ENCODE measurements at regions not wholly inside any gene's neighbourhood (a gene's known extent, or its start where the extent isn't known, plus 50 kb on each side); places are given as distances from the start of the nearest gene placed in this dataset.

DNA sequence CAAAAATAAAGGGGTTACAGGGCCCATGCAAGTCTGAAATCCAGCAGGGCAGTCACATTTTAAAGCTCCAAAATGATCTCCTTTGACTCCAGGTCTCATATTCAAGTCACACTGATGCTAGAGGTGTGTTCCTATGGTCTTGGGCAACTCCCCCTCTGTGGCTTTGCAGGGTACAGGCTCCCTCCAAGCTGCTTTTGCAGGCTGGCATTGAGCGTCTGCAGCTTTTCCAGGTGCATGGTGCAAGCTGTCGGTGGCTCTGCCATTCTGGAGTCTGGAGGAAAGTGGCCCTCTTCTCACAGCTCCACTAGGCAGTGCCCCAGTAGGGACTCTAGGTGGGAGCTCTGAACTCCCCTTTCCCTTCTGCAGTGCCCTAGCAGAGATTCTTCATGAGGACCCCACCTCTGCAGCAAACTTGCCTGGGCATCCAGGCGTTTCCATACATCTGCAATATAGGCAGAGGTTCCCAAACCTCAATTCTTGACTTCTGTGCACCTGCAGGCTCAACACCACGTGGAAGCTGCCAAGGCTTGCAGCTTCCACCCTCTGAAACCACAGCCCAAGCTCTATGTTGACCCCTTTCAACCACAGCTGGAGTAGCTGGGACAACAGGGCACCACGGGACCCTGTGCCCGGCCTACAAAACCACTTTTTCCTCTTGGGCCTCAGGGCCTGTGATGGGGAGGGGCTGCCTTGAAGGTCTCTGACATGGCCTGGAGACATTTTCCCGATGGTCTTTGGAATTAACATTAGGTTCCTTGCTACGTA is 80.1 kb upstream of the PLSCR5 start:
- no peak overlapping the region for H4K91ac ChIP-seq (ENCODE audit: low read length)
- WGBS, result 86% methylated on average over 8 of the region's 8 CpGs

DNA sequence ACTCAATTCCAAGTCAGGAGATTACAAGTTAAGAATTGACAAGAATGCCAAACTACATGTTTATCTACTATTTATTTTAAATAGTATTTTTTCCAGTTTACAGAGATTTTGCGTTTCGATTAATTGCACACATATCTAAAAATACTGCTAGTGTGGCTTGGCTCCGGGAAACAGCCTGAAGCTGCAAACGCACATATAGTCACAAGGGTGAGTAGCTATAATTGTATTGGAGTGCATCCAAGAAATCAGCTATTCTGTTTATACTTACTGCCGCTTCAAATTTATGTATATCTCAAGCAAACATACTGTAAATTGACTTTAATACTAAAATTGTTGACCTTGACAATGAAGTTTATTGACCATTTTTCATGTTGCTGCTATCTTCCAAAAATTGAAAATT is 77.0 kb upstream of the PLSCR5 start:
- Histone ChIP-seq H3K27ac (ENCODE audit: low read length, poor library complexity, severe bottlenecking) (no peak overlapping the region), H2AK5ac (ENCODE audit: low read length, severe bottlenecking) (no peak overlapping the region), H3K4me1 (ENCODE audit: control insufficient read depth, insufficient read depth, low read depth, low read length) (no peaks in the 10 kb centered on the region), H2BK120ac (ENCODE audit: low read depth, low read length) (no peak overlapping the region), H2BK5ac (ENCODE audit: low read depth, low read length, poor library complexity, severe bottlenecking) (no peak overlapping the region), H3K79me1 (replicated peaks; ENCODE audit: low read length, poor library complexity, severe bottlenecking) (no peaks in the 10 kb centered on the region), H3K23ac (ENCODE audit: low read length in 2 of 2) (no peak overlapping the region), H3K27me3 (ENCODE audit: control insufficient read depth in 1 of 2, insufficient read depth in 1 of 2, low read length in 2 of 2) (no peaks in the 10 kb centered on the region), H3K4me2 (ENCODE audit: low read length, poor library complexity, severe bottlenecking) (no peak overlapping the region), H3K9me3 (ENCODE audit: control insufficient read depth, low read length) (no peaks in the 10 kb centered on the region), H3K4ac (ENCODE audit: low read depth in 1 of 2, low read length in 2 of 2) (no peak overlapping the region), H3K4me3 (ENCODE audit: insufficient read depth in 1 of 2, low read depth in 1 of 2, low read length in 2 of 2) (no peak overlapping the region), H3K14ac (ENCODE audit: low read length in 2 of 2) (no peak overlapping the region), H2BK12ac (ENCODE audit: low read length in 2 of 2) (no peak overlapping the region), H3K36me3 (ENCODE audit: control insufficient read depth in 1 of 2, insufficient read depth in 2 of 2, low read depth in 1 of 2, low read length in 2 of 2) (no peaks in the 10 kb centered on the region), H4K8ac (ENCODE audit: low read length) (no peak overlapping the region), H2BK15ac (ENCODE audit: low read depth, poor library complexity, severe bottlenecking) (no peak overlapping the region), H3K18ac (ENCODE audit: low read depth in 1 of 2, low read length in 2 of 2) (no peak overlapping the region), H3K9ac (ENCODE audit: low read length) (no peak overlapping the region), H2AFZ (ENCODE audit: low read depth, low read length) (no peak overlapping the region), H4K91ac (ENCODE audit: low read length) (no peak overlapping the region)
- no peak for DNase-seq
- WGBS, result 96% methylated on average over 4 of the region's 5 CpGs

More for the DNA sequence above, 80.1 kb upstream of the PLSCR5 start:
- H3K27me3 ChIP-seq (ENCODE audit: control insufficient read depth in 1 of 2, insufficient read depth in 1 of 2, low read length in 2 of 2), result no peaks in the 10 kb centered on the region
- no peak overlapping the region for H2AFZ ChIP-seq (ENCODE audit: low read depth, low read length)
- no peaks in the 10 kb centered on the region for H3K4me1 ChIP-seq (ENCODE audit: control insufficient read depth, insufficient read depth, low read depth, low read length)
- H3K9me3 ChIP-seq (ENCODE audit: control insufficient read depth, low read length), result no peaks in the 10 kb centered on the region
- H2BK5ac ChIP-seq (ENCODE audit: low read depth, low read length, poor library complexity, severe bottlenecking), result no peak overlapping the region
- no peak overlapping the region for H3K14ac ChIP-seq (ENCODE audit: low read length in 2 of 2)
- no peak overlapping the region for H2BK12ac ChIP-seq (ENCODE audit: low read length in 2 of 2)
- H3K18ac ChIP-seq (ENCODE audit: low read depth in 1 of 2, low read length in 2 of 2), result no peak overlapping the region
- no peak overlapping the region for H3K9ac ChIP-seq (ENCODE audit: low read length)
- no peak overlapping the region for H2BK15ac ChIP-seq (ENCODE audit: low read depth, poor library complexity, severe bottlenecking)
- H3K79me1 ChIP-seq (replicated peaks; ENCODE audit: low read length, poor library complexity, severe bottlenecking), result no peaks in the 10 kb centered on the region
- H3K4ac ChIP-seq (ENCODE audit: low read depth in 1 of 2, low read length in 2 of 2), result no peak overlapping the region
- no peak overlapping the region for H3K4me2 ChIP-seq (ENCODE audit: low read length, poor library complexity, severe bottlenecking)
- H3K23ac ChIP-seq (ENCODE audit: low read length in 2 of 2), result no peak overlapping the region
- no peak overlapping the region for H3K27ac ChIP-seq (ENCODE audit: low read length, poor library complexity, severe bottlenecking)
- H2BK120ac ChIP-seq (ENCODE audit: low read depth, low read length), result no peak overlapping the region
- no peaks in the 10 kb centered on the region for H3K36me3 ChIP-seq (ENCODE audit: control insufficient read depth in 1 of 2, insufficient read depth in 2 of 2, low read depth in 1 of 2, low read length in 2 of 2)
- no peak overlapping the region for H3K4me3 ChIP-seq (ENCODE audit: insufficient read depth in 1 of 2, low read depth in 1 of 2, low read length in 2 of 2)
- no peak for DNase-seq
- no peak overlapping the region for H2AK5ac ChIP-seq (ENCODE audit: low read length, severe bottlenecking)
- H4K8ac ChIP-seq (ENCODE audit: low read length), result no peak overlapping the region

DNA sequence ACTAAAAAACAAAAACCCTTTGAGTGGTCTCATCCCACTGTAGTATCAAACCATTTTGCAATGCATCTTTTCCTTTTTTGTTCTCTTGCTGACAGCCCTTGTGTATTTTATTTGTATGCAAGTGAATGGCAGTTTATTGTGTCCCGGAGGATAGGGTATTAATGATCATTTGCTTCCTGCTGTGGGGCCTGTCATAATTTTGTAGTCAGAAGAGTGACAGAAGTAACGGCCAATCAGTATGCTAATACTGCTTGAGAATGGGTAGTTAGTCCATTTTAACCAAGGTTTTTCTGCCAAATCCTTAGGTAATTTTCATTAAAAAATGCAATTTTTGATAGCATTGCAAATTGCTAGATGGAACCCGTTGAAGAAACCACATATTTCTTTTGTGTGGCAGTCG is 75.5 kb upstream of the PLSCR5 start:
- Histone ChIP-seq H3K4me3 (ENCODE audit: insufficient read depth in 1 of 2, low read depth in 1 of 2, low read length in 2 of 2) (no peak overlapping the region), H3K27me3 (ENCODE audit: control insufficient read depth in 1 of 2, insufficient read depth in 1 of 2, low read length in 2 of 2) (no peaks in the 10 kb centered on the region), H3K79me1 (replicated peaks; ENCODE audit: low read length, poor library complexity, severe bottlenecking) (no peaks in the 10 kb centered on the region), H3K14ac (ENCODE audit: low read length in 2 of 2) (no peak overlapping the region), H2AFZ (ENCODE audit: low read depth, low read length) (no peak overlapping the region), H2BK5ac (ENCODE audit: low read depth, low read length, poor library complexity, severe bottlenecking) (no peak overlapping the region), H2BK120ac (ENCODE audit: low read depth, low read length) (no peak overlapping the region), H2AK5ac (ENCODE audit: low read length, severe bottlenecking) (no peak overlapping the region), H4K8ac (ENCODE audit: low read length) (no peak overlapping the region), H3K36me3 (ENCODE audit: control insufficient read depth in 1 of 2, insufficient read depth in 2 of 2, low read depth in 1 of 2, low read length in 2 of 2) (no peaks in the 10 kb centered on the region), H3K4ac (ENCODE audit: low read depth in 1 of 2, low read length in 2 of 2) (no peak overlapping the region), H3K27ac (ENCODE audit: low read length, poor library complexity, severe bottlenecking) (no peak overlapping the region), H3K9ac (ENCODE audit: low read length) (no peak overlapping the region), H2BK15ac (ENCODE audit: low read depth, poor library complexity, severe bottlenecking) (no peak overlapping the region), H3K9me3 (ENCODE audit: control insufficient read depth, low read length) (no peaks in the 10 kb centered on the region), H3K18ac (ENCODE audit: low read depth in 1 of 2, low read length in 2 of 2) (no peak overlapping the region), H3K4me1 (ENCODE audit: control insufficient read depth, insufficient read depth, low read depth, low read length) (no peaks in the 10 kb centered on the region), H3K23ac (ENCODE audit: low read length in 2 of 2) (no peak overlapping the region), H2BK12ac (ENCODE audit: low read length in 2 of 2) (no peak overlapping the region), H3K4me2 (ENCODE audit: low read length, poor library complexity, severe bottlenecking) (no peak overlapping the region), H4K91ac (ENCODE audit: low read length) (no peak overlapping the region)
- WGBS, result 89% methylated on average over 4 of the region's 4 CpGs
- DNase-seq, result no peak

DNA sequence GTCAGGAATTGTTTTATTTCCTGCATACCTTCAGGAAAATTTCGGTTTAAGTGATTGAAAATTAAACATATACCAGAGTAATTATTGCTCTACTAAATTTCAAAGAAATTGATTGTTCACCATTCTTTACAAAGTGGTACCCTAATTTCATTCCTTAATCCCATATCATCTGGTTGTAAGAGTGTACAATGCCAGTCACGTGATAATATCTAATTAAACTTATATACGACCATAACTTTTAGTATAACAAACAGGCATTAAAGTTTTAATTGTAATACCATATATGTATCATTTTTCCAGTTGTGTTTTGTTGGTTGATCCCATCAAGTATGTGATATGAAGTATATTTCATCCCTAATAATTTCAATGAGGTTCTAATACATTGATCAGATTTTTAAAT is 74.8 kb upstream of the PLSCR5 start:
- Histone ChIP-seq H2AFZ (ENCODE audit: low read depth, low read length) (no peak overlapping the region), H3K9ac (ENCODE audit: low read length) (no peak overlapping the region), H3K27ac (ENCODE audit: low read length, poor library complexity, severe bottlenecking) (no peak overlapping the region), H3K4me1 (ENCODE audit: control insufficient read depth, insufficient read depth, low read depth, low read length) (no peaks in the 10 kb centered on the region), H3K14ac (ENCODE audit: low read length in 2 of 2) (no peak overlapping the region), H2AK5ac (ENCODE audit: low read length, severe bottlenecking) (no peak overlapping the region), H3K4ac (ENCODE audit: low read depth in 1 of 2, low read length in 2 of 2) (no peak overlapping the region), H3K4me3 (ENCODE audit: insufficient read depth in 1 of 2, low read depth in 1 of 2, low read length in 2 of 2) (no peak overlapping the region), H4K8ac (ENCODE audit: low read length) (no peak overlapping the region), H3K36me3 (ENCODE audit: control insufficient read depth in 1 of 2, insufficient read depth in 2 of 2, low read depth in 1 of 2, low read length in 2 of 2) (no peaks in the 10 kb centered on the region), H2BK12ac (ENCODE audit: low read length in 2 of 2) (no peak overlapping the region), H2BK15ac (ENCODE audit: low read depth, poor library complexity, severe bottlenecking) (no peak overlapping the region), H3K79me1 (replicated peaks; ENCODE audit: low read length, poor library complexity, severe bottlenecking) (no peaks in the 10 kb centered on the region), H2BK120ac (ENCODE audit: low read depth, low read length) (no peak overlapping the region), H3K18ac (ENCODE audit: low read depth in 1 of 2, low read length in 2 of 2) (no peak overlapping the region), H2BK5ac (ENCODE audit: low read depth, low read length, poor library complexity, severe bottlenecking) (no peak overlapping the region), H3K4me2 (ENCODE audit: low read length, poor library complexity, severe bottlenecking) (no peak overlapping the region), H3K9me3 (ENCODE audit: control insufficient read depth, low read length) (no peaks in the 10 kb centered on the region), H3K23ac (ENCODE audit: low read length in 2 of 2) (no peak overlapping the region), H4K91ac (ENCODE audit: low read length) (no peak overlapping the region), H3K27me3 (ENCODE audit: control insufficient read depth in 1 of 2, insufficient read depth in 1 of 2, low read length in 2 of 2) (no peaks in the 10 kb centered on the region)
- DNase-seq, result no peak
- WGBS, result no CpG with 5 or more reads among the region's 3 CpGs
